ENCODE measurements at regions not wholly inside any gene's neighbourhood (a gene's known extent, or its start where the extent isn't known, plus 50 kb on each side); places are given as distances from the start of the nearest gene placed in this dataset.

DNA sequence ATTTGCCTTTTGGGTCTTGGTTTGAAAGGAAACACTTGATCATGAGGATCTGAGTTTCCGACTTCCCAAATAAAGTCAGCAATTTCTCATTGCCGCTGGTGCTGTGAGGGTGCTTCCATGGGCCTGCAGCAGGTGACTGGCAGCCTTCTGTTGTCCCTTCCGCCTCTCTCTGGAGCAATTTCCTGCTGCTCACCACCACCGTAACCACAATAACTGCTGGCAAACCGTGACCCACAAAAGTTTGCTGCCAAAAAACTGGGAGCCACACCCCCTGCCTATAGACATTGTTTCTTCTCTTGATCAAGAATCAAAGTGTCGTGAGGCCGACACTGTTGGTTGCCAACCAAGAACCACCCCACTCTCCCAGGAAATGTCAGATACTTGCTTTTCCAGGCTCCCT is 164.0 kb downstream of the NR2F2 start:
- TF ChIP-seq ZKSCAN5 (CRISPR knock-in tag; IDR thresholded peaks at IDR 0.05), result no peak
- no peak for TF ChIP-seq SETDB1 (CRISPR knock-in tag; IDR thresholded peaks at IDR 0.05; ENCODE audit: borderline replicate concordance)
- no peak for TF ChIP-seq ZNF337 (CRISPR knock-in tag; IDR thresholded peaks at IDR 0.05; ENCODE audit: borderline replicate concordance, low read depth)
- TF ChIP-seq, protein P1, sequence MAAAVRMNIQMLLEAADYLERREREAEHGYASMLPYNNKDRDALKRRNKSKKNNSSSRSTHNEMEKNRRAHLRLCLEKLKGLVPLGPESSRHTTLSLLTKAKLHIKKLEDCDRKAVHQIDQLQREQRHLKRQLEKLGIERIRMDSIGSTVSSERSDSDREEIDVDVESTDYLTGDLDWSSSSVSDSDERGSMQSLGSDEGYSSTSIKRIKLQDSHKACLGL (CRISPR knock-in tag; IDR thresholded peaks at IDR 0.05), result no peak
- TF ChIP-seq POLR2A (IDR thresholded peaks at IDR 0.05; ENCODE audit: insufficient read depth in 1 of 2, low read depth in 2 of 2, low read length in 2 of 2), result no peak
- no peak for TF ChIP-seq TERF1 (CRISPR knock-in tag; IDR thresholded peaks at IDR 0.05)
- no peak for TF ChIP-seq CHD4 (IDR thresholded peaks at IDR 0.05; ENCODE audit: borderline replicate concordance, low read length)
- TF ChIP-seq EZH2 (conservative IDR thresholded peaks at IDR 0.05; ENCODE audit: low read depth, low read length), result no peak
- no peak for TF ChIP-seq MYC (CRISPR knock-in tag; IDR thresholded peaks at IDR 0.05; ENCODE audit: borderline replicate concordance)
- no peak for TF ChIP-seq SIX4 (CRISPR knock-in tag; IDR thresholded peaks at IDR 0.05)
- TF ChIP-seq ZNF589 (CRISPR knock-in tag; conservative IDR thresholded peaks at IDR 0.05), result no peak
- no peak for TF ChIP-seq TEAD3 (CRISPR knock-in tag; optimal IDR thresholded peaks at IDR 0.05; ENCODE audit: borderline replicate concordance)

All from HepG2 (cell line).